SU-DHL-6 (cell line): ENCODE measurements at regions not wholly inside any gene's neighbourhood (a gene's known extent, or its start where the extent isn't known, plus 50 kb on each side); places are given as distances from the start of the nearest gene placed in this dataset.

ENCODE experiments used
- CTCF ChIP-seq: fragments of 200-600 bp; sonication (generic); IDR thresholded peaks from one replicate; pipeline ENCODE4 v1.5.1; 2017; ENCODE audit warnings: antibody characterized with exemption, mild to moderate bottlenecking, low read length, moderate library complexity; ENCODE audit not compliant: insufficient read depth, poor library complexity, severe bottlenecking
- EZH2phosphoT487 ChIP-seq: fragments of 200-600 bp; sonication (generic), shearing (Covaris generic); conservative IDR thresholded peaks from 2 replicates; pipeline ENCODE4 v1.6.1; 2018; ENCODE audit warnings: mild to moderate bottlenecking, antibody characterized with exemption, low read length, moderate library complexity, mixed read lengths

- TF ChIP-seq CTCF (peak; percentile 31), EZH2phosphoT487 (no peak)
Measured at GRCh38 chr7:142445019-142445686, 187.3 kb upstream of the PRSS58 start.
